ENCODE measurements at regions not wholly inside any gene's neighbourhood (a gene's known extent, or its start where the extent isn't known, plus 50 kb on each side); places are given as distances from the start of the nearest gene placed in this dataset.
"Not testable (repeated sequence)": the region's sequence is repeated elsewhere in the genome, so short reads cannot be mapped to it uniquely, and the experiment has no call there.

- not testable (repeated sequence) for H3K9me3 Mint-ChIP-seq; H3K4me3 Mint-ChIP-seq; DNase-seq (ENCODE audit: low spot score); H3K27me3 Mint-ChIP-seq (ENCODE audit: low read depth); H3K27ac Mint-ChIP-seq; H3K36me3 Mint-ChIP-seq (ENCODE audit: low read depth)
- H3K4me1 Mint-ChIP-seq (ENCODE audit: low read depth), result peaks cover 14% of the 10 kb centered on the region
These were observed 185.1 kb upstream of the NOTCH2NLA start for GRCh38 chr1:146413911-146414310.

- Mint-ChIP-seq H3K4me1 (ENCODE audit: low read depth) (peaks cover 14% of the 10 kb centered on the region), H3K27ac (peak overlapping the region; percentile 91), H3K4me3 (peak overlapping the region; percentile 66)
- H3K27me3 Mint-ChIP-seq (ENCODE audit: low read depth); H3K9me3 Mint-ChIP-seq; H3K36me3 Mint-ChIP-seq (ENCODE audit: low read depth): not testable (repeated sequence)
- peak; percentile 59 for DNase-seq (ENCODE audit: low spot score)
These were observed 183.1 kb upstream of the NOTCH2NLA start for GRCh38 chr1:146411923-146412322.

DNA sequence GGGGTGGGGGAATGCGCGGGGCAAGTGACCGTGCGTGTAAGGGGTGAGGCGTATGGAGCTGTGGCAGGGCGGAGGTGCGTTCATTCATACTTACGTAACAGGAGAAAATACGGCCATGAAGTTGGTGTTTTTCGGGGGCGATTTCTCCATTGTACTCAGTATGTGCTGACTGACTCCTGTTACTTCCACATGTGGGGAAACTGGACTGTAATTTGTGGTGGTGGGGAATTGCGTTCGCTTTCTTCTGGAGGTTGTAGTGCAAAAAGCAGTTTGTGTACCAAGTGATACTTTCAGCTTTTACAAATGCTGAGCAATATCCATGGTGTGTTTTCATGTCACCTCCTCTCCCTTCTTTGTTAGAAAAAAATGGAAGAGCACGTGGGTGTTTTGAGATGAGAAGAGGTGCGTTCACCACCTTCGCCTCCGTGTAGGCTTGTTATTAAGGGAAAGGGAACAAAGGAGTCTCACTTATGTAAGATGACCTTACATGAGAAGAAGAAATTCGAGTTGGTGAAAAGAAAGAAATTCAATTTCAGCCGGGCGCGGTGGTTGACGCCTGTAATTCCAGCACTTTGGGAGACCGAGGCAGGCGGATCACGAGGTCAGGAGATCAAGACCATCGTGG lies 181.1 kb upstream of the NOTCH2NLA start:
- peak; percentile 48 for DNase-seq (ENCODE audit: low spot score)
- not testable (repeated sequence) for H3K27me3 Mint-ChIP-seq (ENCODE audit: low read depth); H3K36me3 Mint-ChIP-seq (ENCODE audit: low read depth); H3K9me3 Mint-ChIP-seq
- H3K4me1 Mint-ChIP-seq (ENCODE audit: low read depth), result peaks cover 12% of the 10 kb centered on the region
- H3K4me3 Mint-ChIP-seq, result peak overlapping the region; percentile 71
- peak overlapping the region; percentile 80 for H3K27ac Mint-ChIP-seq

- H3K4me1 Mint-ChIP-seq (ENCODE audit: low read depth), result peaks cover 12% of the 10 kb centered on the region
- not testable (repeated sequence) for H3K9me3 Mint-ChIP-seq; H3K27me3 Mint-ChIP-seq (ENCODE audit: low read depth); H3K36me3 Mint-ChIP-seq (ENCODE audit: low read depth); DNase-seq (ENCODE audit: low spot score)
- H3K27ac Mint-ChIP-seq, result peak overlapping the region; percentile 80
- H3K4me3 Mint-ChIP-seq, result peak overlapping the region; percentile 71
These were observed 180.4 kb upstream of the NOTCH2NLA start for GRCh38 chr1:146409116-146409801.

DNA sequence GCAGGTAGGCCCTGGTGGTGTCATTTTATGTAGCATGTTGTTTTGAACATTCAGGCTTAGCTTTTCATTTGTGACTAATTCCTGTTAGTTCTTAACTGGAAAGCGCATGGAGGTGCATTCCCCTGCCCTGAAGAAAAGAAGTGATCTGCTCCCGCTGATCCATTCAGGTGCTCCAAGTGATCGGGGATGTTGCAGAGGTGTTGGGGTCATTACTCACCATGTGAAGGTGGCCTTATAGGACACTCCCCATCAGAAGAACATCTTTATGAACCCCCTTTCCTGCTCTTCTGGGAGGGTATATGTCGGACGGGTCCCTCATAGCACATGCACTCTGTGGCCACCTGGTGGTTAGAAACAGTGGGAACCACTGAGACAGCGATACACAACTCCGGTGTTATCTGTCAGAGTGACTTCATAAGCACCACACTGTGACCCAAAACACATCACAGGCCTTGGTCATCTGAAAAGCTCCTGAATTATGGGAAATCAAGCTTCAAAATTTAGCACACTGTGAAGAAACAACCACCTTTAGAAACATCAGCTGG lies 172.5 kb upstream of the NOTCH2NLA start:
- peak; percentile 32 for DNase-seq (ENCODE audit: low spot score)
- peaks cover 19% of the 10 kb centered on the region for H3K4me1 Mint-ChIP-seq (ENCODE audit: low read depth)
- peak overlapping the region; percentile 85 for H3K27ac Mint-ChIP-seq
- not testable (repeated sequence) for H3K9me3 Mint-ChIP-seq; H3K27me3 Mint-ChIP-seq (ENCODE audit: low read depth); H3K36me3 Mint-ChIP-seq (ENCODE audit: low read depth)
- peak overlapping the region; percentile 61 for H3K4me3 Mint-ChIP-seq

- H3K9me3 Mint-ChIP-seq; DNase-seq (ENCODE audit: low spot score); H3K36me3 Mint-ChIP-seq (ENCODE audit: low read depth); H3K27me3 Mint-ChIP-seq (ENCODE audit: low read depth): not testable (repeated sequence)
- peak overlapping the region; percentile 85 for H3K27ac Mint-ChIP-seq
- H3K4me1 Mint-ChIP-seq (ENCODE audit: low read depth), result peaks cover 19% of the 10 kb centered on the region
- peak overlapping the region; percentile 40 for H3K4me3 Mint-ChIP-seq
These were observed 171.6 kb upstream of the NOTCH2NLA start for GRCh38 chr1:146400173-146401121.

DNA sequence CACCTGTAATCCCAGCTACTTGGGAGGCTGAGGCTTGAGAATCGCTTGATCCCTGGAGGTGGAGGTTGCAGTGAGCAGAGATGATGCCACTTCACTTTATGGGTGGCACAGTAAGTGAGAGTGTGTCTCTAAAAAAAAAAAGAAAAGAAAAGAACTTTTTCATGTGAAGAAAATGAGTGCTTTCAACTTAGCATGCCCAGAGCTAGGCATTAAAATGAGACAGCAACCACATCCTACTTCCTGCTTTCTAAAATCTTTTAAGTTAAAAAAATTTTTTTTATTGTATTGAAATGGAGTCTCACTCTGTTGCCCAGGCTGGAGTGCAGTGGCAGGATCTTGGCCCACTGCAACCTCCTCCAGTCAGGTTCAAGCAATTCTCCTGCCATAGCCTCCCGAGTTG lies 170.4 kb upstream of the NOTCH2NLA start:
- Mint-ChIP-seq H3K27ac (peak overlapping the region; percentile 79), H3K4me1 (ENCODE audit: low read depth) (peaks cover 19% of the 10 kb centered on the region)
- not testable (repeated sequence) for H3K4me3 Mint-ChIP-seq; DNase-seq (ENCODE audit: low spot score); H3K27me3 Mint-ChIP-seq (ENCODE audit: low read depth); H3K9me3 Mint-ChIP-seq; H3K36me3 Mint-ChIP-seq (ENCODE audit: low read depth)

GRCh38 chr1:146396801-146397200 lies 168.0 kb upstream of the NOTCH2NLA start:
- not testable (repeated sequence) for H3K36me3 Mint-ChIP-seq (ENCODE audit: low read depth); H3K9me3 Mint-ChIP-seq; H3K27ac Mint-ChIP-seq

GRCh38 chr1:146396242-146396641 lies 167.4 kb upstream of the NOTCH2NLA start:
- peaks cover 15% of the 10 kb centered on the region for H3K4me1 Mint-ChIP-seq (ENCODE audit: low read depth)
- not testable (repeated sequence) for H3K27ac Mint-ChIP-seq; H3K4me3 Mint-ChIP-seq; H3K9me3 Mint-ChIP-seq; H3K36me3 Mint-ChIP-seq (ENCODE audit: low read depth); DNase-seq (ENCODE audit: low spot score); H3K27me3 Mint-ChIP-seq (ENCODE audit: low read depth)

More at GRCh38 chr1:146396801-146397200, 168.0 kb upstream of the NOTCH2NLA start:
- DNase-seq (ENCODE audit: low spot score); H3K27me3 Mint-ChIP-seq (ENCODE audit: low read depth); H3K4me3 Mint-ChIP-seq: not testable (repeated sequence)
- H3K4me1 Mint-ChIP-seq (ENCODE audit: low read depth), result peaks cover 20% of the 10 kb centered on the region

DNA sequence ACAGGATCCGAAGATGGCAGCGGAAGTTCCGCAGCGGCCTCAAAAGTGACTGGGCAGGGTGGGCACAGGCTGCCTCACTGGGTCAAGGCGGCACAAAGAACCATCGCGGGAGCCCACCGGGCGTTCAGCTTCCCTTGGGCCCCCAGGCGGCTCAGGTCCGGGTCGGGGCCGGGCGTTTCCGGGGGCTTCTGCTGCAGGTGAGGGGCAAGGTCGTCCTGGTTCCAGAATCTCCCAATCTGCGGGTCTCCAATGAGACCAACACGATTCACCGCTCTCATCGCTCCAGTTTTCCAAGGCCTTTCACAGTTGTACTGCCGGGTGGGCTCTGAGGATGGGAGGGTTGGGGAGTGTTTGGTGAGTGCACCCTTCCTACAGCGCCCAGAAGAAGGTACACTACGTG lies 165.0 kb upstream of the NOTCH2NLA start:
- DNase-seq (ENCODE audit: low spot score); H3K4me1 Mint-ChIP-seq (ENCODE audit: low read depth); H3K9me3 Mint-ChIP-seq; H3K36me3 Mint-ChIP-seq (ENCODE audit: low read depth); H3K27ac Mint-ChIP-seq; H3K4me3 Mint-ChIP-seq; H3K27me3 Mint-ChIP-seq (ENCODE audit: low read depth): not testable (repeated sequence)

GRCh38 chr1:146393154-146393553 lies 164.3 kb upstream of the NOTCH2NLA start:
- not testable (repeated sequence) for H3K27ac Mint-ChIP-seq; H3K9me3 Mint-ChIP-seq; H3K36me3 Mint-ChIP-seq (ENCODE audit: low read depth); DNase-seq (ENCODE audit: low spot score); H3K27me3 Mint-ChIP-seq (ENCODE audit: low read depth); H3K4me1 Mint-ChIP-seq (ENCODE audit: low read depth); H3K4me3 Mint-ChIP-seq

- not testable (repeated sequence) for H3K4me1 Mint-ChIP-seq (ENCODE audit: low read depth); H3K4me3 Mint-ChIP-seq; H3K9me3 Mint-ChIP-seq; H3K27ac Mint-ChIP-seq; H3K36me3 Mint-ChIP-seq (ENCODE audit: low read depth); DNase-seq (ENCODE audit: low spot score); H3K27me3 Mint-ChIP-seq (ENCODE audit: low read depth)
These were observed 160.4 kb upstream of the NOTCH2NLA start for GRCh38 chr1:146389178-146389577.

DNA sequence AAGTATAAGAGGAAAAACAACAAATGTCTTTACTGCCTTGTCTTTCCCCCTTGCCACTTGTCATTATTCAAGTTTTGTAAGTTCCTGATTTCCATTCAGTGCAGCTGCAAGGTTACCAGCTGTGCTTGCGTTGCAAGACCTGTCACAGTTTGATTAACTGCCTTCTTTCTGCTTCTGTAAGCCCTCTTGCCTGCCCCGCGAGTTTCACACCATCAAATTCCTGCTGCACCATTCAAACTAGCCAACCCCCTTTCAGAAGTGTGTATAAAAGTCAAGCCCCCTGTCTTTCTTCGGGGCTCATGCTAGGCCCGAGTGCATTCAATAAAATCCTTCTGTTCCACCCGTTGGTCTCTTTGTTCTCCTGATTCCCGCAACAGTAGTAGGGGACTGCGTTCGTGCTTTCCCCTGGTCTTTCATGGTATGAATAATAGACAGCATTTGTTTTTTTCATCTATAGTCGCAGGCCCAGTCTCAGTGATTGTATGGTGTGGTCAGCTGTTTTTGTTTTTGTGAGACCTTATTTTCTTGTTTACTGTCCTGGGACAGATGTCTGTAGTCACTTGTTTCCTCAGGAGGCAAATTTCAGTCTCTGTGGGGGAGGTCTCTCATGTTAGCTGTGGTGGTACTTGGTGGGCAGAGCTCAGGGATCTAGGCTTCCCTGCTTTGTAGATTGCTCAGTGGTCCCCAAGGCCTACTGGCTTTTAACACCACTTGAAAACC lies 159.1 kb upstream of the NOTCH2NLA start:
- Mint-ChIP-seq H3K4me3 (peak overlapping the region; percentile 94), H3K27ac (peak overlapping the region; percentile 100)
- not testable (repeated sequence) for DNase-seq (ENCODE audit: low spot score); H3K9me3 Mint-ChIP-seq; H3K36me3 Mint-ChIP-seq (ENCODE audit: low read depth); H3K27me3 Mint-ChIP-seq (ENCODE audit: low read depth); H3K4me1 Mint-ChIP-seq (ENCODE audit: low read depth)
